GM18873 (cell line): ENCODE measurements at regions not wholly inside any gene's neighbourhood (a gene's known extent, or its start where the extent isn't known, plus 50 kb on each side); places are given as distances from the start of the nearest gene placed in this dataset.
"Not testable (repeated sequence)": the region's sequence is repeated elsewhere in the genome, so short reads cannot be mapped to it uniquely, and the experiment has no call there.

Source experiments
- ATAC-seq: cut with Tn5 transposase; IDR thresholded peaks from one replicate; pipeline ENCODE4 v1.9.1; 2021; ENCODE audit warnings: mild to moderate bottlenecking, moderate library complexity, moderate number of reproducible peaks; ENCODE audit not compliant: unreplicated experiment, low FRiP score

GRCh38 chr6:68575765-68576439 is 59.2 kb upstream of the ADGRB3 start:
- no peak for ATAC-seq

- ATAC-seq, result peak; percentile 19
These were observed 62.1 kb upstream of the ADGRB3 start for GRCh38 chr6:68572975-68573374.

GRCh38 chr6:68572525-68572924 is 62.6 kb upstream of the ADGRB3 start:
- ATAC-seq, result peak; percentile 74

GRCh38 chr6:68559716-68560115 is 75.4 kb upstream of the ADGRB3 start:
- ATAC-seq, result no peak

GRCh38 chr6:68559070-68559469 is 76.0 kb upstream of the ADGRB3 start:
- ATAC-seq, result no peak

GRCh38 chr6:68546620-68547019 is 88.5 kb upstream of the ADGRB3 start:
- no peak for ATAC-seq

- ATAC-seq, result no peak
These were observed 90.6 kb upstream of the ADGRB3 start for GRCh38 chr6:68544450-68544849.

- ATAC-seq, result no peak
These were observed 101.7 kb upstream of the ADGRB3 start for GRCh38 chr6:68533339-68533795.

- ATAC-seq, result no peak
These were observed 107.4 kb upstream of the ADGRB3 start for GRCh38 chr6:68527691-68528090.

- no peak for ATAC-seq
These were observed 128.2 kb upstream of the ADGRB3 start for GRCh38 chr6:68506911-68507310.

GRCh38 chr6:68502946-68503345 is 132.1 kb upstream of the ADGRB3 start:
- no peak for ATAC-seq

GRCh38 chr6:68497927-68498326 is 137.2 kb upstream of the ADGRB3 start:
- ATAC-seq, result no peak

- ATAC-seq, result not testable (repeated sequence)
These were observed 140.2 kb upstream of the ADGRB3 start for GRCh38 chr6:68494880-68495279.

- no peak for ATAC-seq
These were observed 158.5 kb upstream of the ADGRB3 start for GRCh38 chr6:68476611-68477010.

GRCh38 chr6:68473433-68474210 is 161.5 kb upstream of the ADGRB3 start:
- no peak for ATAC-seq

GRCh38 chr6:68468244-68468884 is 166.7 kb upstream of the ADGRB3 start:
- no peak for ATAC-seq

GRCh38 chr6:68458447-68458846 is 176.6 kb upstream of the ADGRB3 start:
- ATAC-seq, result no peak

GRCh38 chr6:68447112-68447511 is 188.0 kb upstream of the ADGRB3 start:
- no peak for ATAC-seq

- no peak for ATAC-seq
These were observed 189.2 kb upstream of the ADGRB3 start for GRCh38 chr6:68445926-68446325.

GRCh38 chr6:68443704-68444103 is 191.4 kb upstream of the ADGRB3 start:
- no peak for ATAC-seq

GRCh38 chr6:68427630-68428029 is 207.5 kb upstream of the ADGRB3 start:
- no peak for ATAC-seq
